Panc1 (cell line): ENCODE measurements at regions not wholly inside any gene's neighbourhood (a gene's known extent, or its start where the extent isn't known, plus 50 kb on each side); places are given as distances from the start of the nearest gene placed in this dataset.

Source experiments
- SIN3A ChIP-seq: IDR thresholded peaks from 2 replicates; pipeline ENCODE4 v1.6.1; 2012; ENCODE audit warnings: low read depth, mild to moderate bottlenecking, low read length, moderate library complexity, borderline replicate concordance; ENCODE audit not compliant: insufficient read depth
- TF ChIP-seq, protein P1 (sequence below): fragments of 450-650 bp; IDR thresholded peaks from 2 replicates; pipeline ENCODE4 v1.5.1; 2017; ENCODE audit warnings: mild to moderate bottlenecking
- TF ChIP-seq, protein P2 (sequence below), 2 experiments: IDR thresholded peaks; 2 replicates each; pipeline ENCODE4 v1.6.1; 2011 to 2012; ENCODE audit warnings: low read depth in 2 of 2, control low read depth in 1 of 2, low read length in 1 of 2, mild to moderate bottlenecking in 1 of 2, moderate library complexity in 1 of 2; ENCODE audit not compliant: insufficient read depth in 1 of 2

GRCh38 chr6:169118346-169118830, 135.3 kb downstream of the THBS2 start:
- TF ChIP-seq, protein P1, sequence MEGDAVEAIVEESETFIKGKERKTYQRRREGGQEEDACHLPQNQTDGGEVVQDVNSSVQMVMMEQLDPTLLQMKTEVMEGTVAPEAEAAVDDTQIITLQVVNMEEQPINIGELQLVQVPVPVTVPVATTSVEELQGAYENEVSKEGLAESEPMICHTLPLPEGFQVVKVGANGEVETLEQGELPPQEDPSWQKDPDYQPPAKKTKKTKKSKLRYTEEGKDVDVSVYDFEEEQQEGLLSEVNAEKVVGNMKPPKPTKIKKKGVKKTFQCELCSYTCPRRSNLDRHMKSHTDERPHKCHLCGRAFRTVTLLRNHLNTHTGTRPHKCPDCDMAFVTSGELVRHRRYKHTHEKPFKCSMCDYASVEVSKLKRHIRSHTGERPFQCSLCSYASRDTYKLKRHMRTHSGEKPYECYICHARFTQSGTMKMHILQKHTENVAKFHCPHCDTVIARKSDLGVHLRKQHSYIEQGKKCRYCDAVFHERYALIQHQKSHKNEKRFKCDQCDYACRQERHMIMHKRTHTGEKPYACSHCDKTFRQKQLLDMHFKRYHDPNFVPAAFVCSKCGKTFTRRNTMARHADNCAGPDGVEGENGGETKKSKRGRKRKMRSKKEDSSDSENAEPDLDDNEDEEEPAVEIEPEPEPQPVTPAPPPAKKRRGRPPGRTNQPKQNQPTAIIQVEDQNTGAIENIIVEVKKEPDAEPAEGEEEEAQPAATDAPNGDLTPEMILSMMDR, result no peak
- TF ChIP-seq, protein P2, sequence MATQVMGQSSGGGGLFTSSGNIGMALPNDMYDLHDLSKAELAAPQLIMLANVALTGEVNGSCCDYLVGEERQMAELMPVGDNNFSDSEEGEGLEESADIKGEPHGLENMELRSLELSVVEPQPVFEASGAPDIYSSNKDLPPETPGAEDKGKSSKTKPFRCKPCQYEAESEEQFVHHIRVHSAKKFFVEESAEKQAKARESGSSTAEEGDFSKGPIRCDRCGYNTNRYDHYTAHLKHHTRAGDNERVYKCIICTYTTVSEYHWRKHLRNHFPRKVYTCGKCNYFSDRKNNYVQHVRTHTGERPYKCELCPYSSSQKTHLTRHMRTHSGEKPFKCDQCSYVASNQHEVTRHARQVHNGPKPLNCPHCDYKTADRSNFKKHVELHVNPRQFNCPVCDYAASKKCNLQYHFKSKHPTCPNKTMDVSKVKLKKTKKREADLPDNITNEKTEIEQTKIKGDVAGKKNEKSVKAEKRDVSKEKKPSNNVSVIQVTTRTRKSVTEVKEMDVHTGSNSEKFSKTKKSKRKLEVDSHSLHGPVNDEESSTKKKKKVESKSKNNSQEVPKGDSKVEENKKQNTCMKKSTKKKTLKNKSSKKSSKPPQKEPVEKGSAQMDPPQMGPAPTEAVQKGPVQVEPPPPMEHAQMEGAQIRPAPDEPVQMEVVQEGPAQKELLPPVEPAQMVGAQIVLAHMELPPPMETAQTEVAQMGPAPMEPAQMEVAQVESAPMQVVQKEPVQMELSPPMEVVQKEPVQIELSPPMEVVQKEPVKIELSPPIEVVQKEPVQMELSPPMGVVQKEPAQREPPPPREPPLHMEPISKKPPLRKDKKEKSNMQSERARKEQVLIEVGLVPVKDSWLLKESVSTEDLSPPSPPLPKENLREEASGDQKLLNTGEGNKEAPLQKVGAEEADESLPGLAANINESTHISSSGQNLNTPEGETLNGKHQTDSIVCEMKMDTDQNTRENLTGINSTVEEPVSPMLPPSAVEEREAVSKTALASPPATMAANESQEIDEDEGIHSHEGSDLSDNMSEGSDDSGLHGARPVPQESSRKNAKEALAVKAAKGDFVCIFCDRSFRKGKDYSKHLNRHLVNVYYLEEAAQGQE (IDR thresholded peaks at IDR 0.05; ENCODE audit: insufficient read depth in 1 of 2, low read depth in 2 of 2, low read length in 1 of 2), result no peak
- no peak for TF ChIP-seq SIN3A
